ENCODE measurements at regions not wholly inside any gene's neighbourhood (a gene's known extent, or its start where the extent isn't known, plus 50 kb on each side); places are given as distances from the start of the nearest gene placed in this dataset.

GRCh38 chr10:130363051-130363450 lies 226.9 kb downstream of the GLRX3 start:
- Histone ChIP-seq H3K18ac (ENCODE audit: low read depth, low read length) (no peak overlapping the region), H4K91ac (ENCODE audit: insufficient read depth, low read depth, low read length) (no peak overlapping the region), H2AK5ac (ENCODE audit: low read depth, low read length) (no peak overlapping the region), H3K9me3 (ENCODE audit: control insufficient read depth, insufficient read depth, low read length) (peaks cover 50% of the 10 kb centered on the region), H3K14ac (replicated peaks; ENCODE audit: low read depth, low read length) (no peak overlapping the region), H2BK5ac (ENCODE audit: low read depth, low read length, poor library complexity, severe bottlenecking) (no peak overlapping the region), H3K23ac (ENCODE audit: low read depth, low read length) (no peak overlapping the region), H4K8ac (ENCODE audit: low read depth in 2 of 2, low read length in 2 of 2) (no peak overlapping the region), H2BK15ac (ENCODE audit: low read depth, low read length) (no peak overlapping the region), H2AFZ (replicated peaks; ENCODE audit: low read length, poor library complexity) (no peak overlapping the region), H3K9me1 (ENCODE audit: insufficient read depth, low read length) (no peaks in the 10 kb centered on the region), H3K79me1 (ENCODE audit: low read depth in 1 of 2, low read length in 2 of 2) (no peaks in the 10 kb centered on the region), H3K4ac (ENCODE audit: low read depth, low read length) (no peak overlapping the region), H3K27me3 (ENCODE audit: control insufficient read depth, insufficient read depth, low read length) (no peaks in the 10 kb centered on the region), H3K36me3 (ENCODE audit: control insufficient read depth, insufficient read depth, low read length) (no peaks in the 10 kb centered on the region), H3K4me3 (ENCODE audit: insufficient read depth, low read depth, low read length) (no peak overlapping the region), H3K9ac (ENCODE audit: low read depth, low read length) (no peak overlapping the region), H3K4me1 (ENCODE audit: control insufficient read depth, insufficient read depth, low read length) (no peaks in the 10 kb centered on the region), H4K20me1 (ENCODE audit: insufficient read depth, low read length) (no peaks in the 10 kb centered on the region), H3K27ac (ENCODE audit: insufficient read depth, low read length) (no peak overlapping the region), H3K4me2 (ENCODE audit: low read depth, low read length) (no peak overlapping the region), H4K5ac (ENCODE audit: low read depth, low read length) (no peak overlapping the region), H2AK9ac (replicated peaks; ENCODE audit: low read depth, low read length, poor library complexity) (no peak overlapping the region), H2BK120ac (ENCODE audit: low read depth, low read length) (no peak overlapping the region), H3K56ac (ENCODE audit: extremely low read depth, insufficient read depth, low read length) (no peak overlapping the region), H2BK20ac (ENCODE audit: low read depth, low read length) (no peak overlapping the region)
- POLR2A ChIA-PET (ENCODE audit: unreplicated experiment), result no interaction called here
- dilution Hi-C loops (cut with HindIII; ENCODE audit: low sequenced_read_pairs, unreplicated experiment), result no loop called here
- in situ Hi-C loops (cut with MboI; ENCODE audit: low sequenced_read_pairs), result no loop called here
- WGBS, 2 experiments (ENCODE audit: extremely low coverage in 2 of 2, insufficient read length in 1 of 2), result no CpG with 5 or more reads among the region's 5 CpGs
- intact Hi-C loops (cut with micrococcal nuclease), result no loop called here
- no peak for TF ChIP-seq SMC3 (IDR thresholded peaks at IDR 0.05; ENCODE audit: low read depth, low read length)
- no peak for TF ChIP-seq CTCF (conservative IDR thresholded peaks at IDR 0.05; ENCODE audit: low read depth, low read length)
- TF ChIP-seq RCOR1 (IDR thresholded peaks at IDR 0.05; ENCODE audit: insufficient replicate concordance, low read length), result no peak
- no peak for TF ChIP-seq BHLHE40 (IDR thresholded peaks at IDR 0.05; ENCODE audit: low read depth, low read length)
- no peak for TF ChIP-seq RAD21 (IDR thresholded peaks at IDR 0.05; ENCODE audit: low read length)
- TF ChIP-seq MAZ (IDR thresholded peaks at IDR 0.05; ENCODE audit: borderline replicate concordance, low read depth, low read length), result no peak
- TF ChIP-seq MAFK (IDR thresholded peaks at IDR 0.05; ENCODE audit: low read depth, low read length), result no peak
- no peak for TF ChIP-seq USF2 (IDR thresholded peaks at IDR 0.05; ENCODE audit: low read depth, low read length)
- TF ChIP-seq MXI1 (IDR thresholded peaks at IDR 0.05; ENCODE audit: borderline replicate concordance, low read depth, low read length), result no peak
- TF ChIP-seq CEBPB (IDR thresholded peaks at IDR 0.05; ENCODE audit: low read depth, low read length), result no peak
- TF ChIP-seq RFX5 (IDR thresholded peaks at IDR 0.05; ENCODE audit: low read depth, low read length), result no peak
- TF ChIP-seq POLR2A (IDR thresholded peaks at IDR 0.05; ENCODE audit: low read depth, low read length), result no peak
- no peak for TF ChIP-seq CHD1 (IDR thresholded peaks at IDR 0.05; ENCODE audit: low read depth, low read length)
- no peak for TF ChIP-seq ELK1 (IDR thresholded peaks at IDR 0.05; ENCODE audit: borderline replicate concordance, low read depth, low read length)
- TF ChIP-seq NFE2L2 (IDR thresholded peaks at IDR 0.05; ENCODE audit: low read depth, low read length), result no peak
- TF ChIP-seq FOS (IDR thresholded peaks at IDR 0.05; ENCODE audit: low read depth, low read length), result no peak
- ATAC-seq (ENCODE audit: low read depth), result no peak
- BruUV-seq (replicated peaks), result no TSS peak
- CTCF ChIA-PET, result no interaction called here
- DNase-seq, result no peak
